ENCODE measurements at regions not wholly inside any gene's neighbourhood (a gene's known extent, or its start where the extent isn't known, plus 50 kb on each side); places are given as distances from the start of the nearest gene placed in this dataset.

- TF ChIP-seq EZH2 (IDR thresholded peaks at IDR 0.05; ENCODE audit: low read length, unreplicated experiment) = no peak
- TF ChIP-seq CTCF (conservative IDR thresholded peaks at IDR 0.05; ENCODE audit: low read depth, low read length) = no peak
- TF ChIP-seq EZH2phosphoT487 (IDR thresholded peaks at IDR 0.05; ENCODE audit: borderline replicate concordance, low read length) = no peak
These were observed 112.7 kb upstream of the TNFAIP3 start for GRCh38 chr6:137754366-137754765.

All from PC-3 (cell line).